HepG2 (cell line): ENCODE measurements at regions not wholly inside any gene's neighbourhood (a gene's known extent, or its start where the extent isn't known, plus 50 kb on each side); places are given as distances from the start of the nearest gene placed in this dataset.

Experiments
- ATAC-seq: fragments of 200-7000 bp; cut with Tn5 transposase; 3 replicates; pipeline ENCODE4 v1.9.1; 2020; ENCODE audit warnings: mild to moderate bottlenecking, moderate library complexity
- BruUV-seq: library from RNA; stranded (reverse); fragments of 400-500 nt; replicated peaks from 2 replicates; lab custom pipeline; 2021; lab: Mats Ljungman, UMichigan
- CTCF ChIA-PET: fragments of 300-600 bp; formaldehyde crosslinking; extraction: SDS; loops from one replicate; lab custom pipeline; 2021; ENCODE audit warnings: low total read pairs, inconsistent platforms, low intra/inter-chr PET ratio; lab: Yijun Ruan, JAX
- POLR2A ChIA-PET: fragments of 350-600 bp; sonication (Branson Sonifier 250); formaldehyde crosslinking; loops from one replicate; lab custom pipeline; 2020; ENCODE audit warnings: antibody characterized with exemption, inconsistent platforms; lab: Yijun Ruan, JAX
- DNase-seq: peaks from one replicate; pipeline ENCODE4 v3.0.0-alpha.2; 2015; ENCODE audit warnings: low spot score
- FAIRE-seq: peaks from 3 replicates; lab custom pipeline; 2011; peaks lifted over from hg19 to GRCh38; lab: Jason Lieb, UNC
- H2AFZ ChIP-seq: one replicate; pipeline ENCODE4 v1.6.1; 2011; ENCODE audit warnings: low read length, inconsistent platforms
- H3K27ac ChIP-seq: fragments of 300-600 bp; 3 replicates; pipeline ENCODE4 v1.8.0; 2011; ENCODE audit warnings: mixed run types, mild to moderate bottlenecking, mixed read lengths, low read length, inconsistent platforms; ENCODE audit not compliant: insufficient read depth; ENCODE audit errors: extremely low read length
- H3K27me3 ChIP-seq, 2 experiments: fragments of 200-600 bp in 1 of 2; 2 replicates in 1 of 2; 3 replicates in 1 of 2; pipeline versions ENCODE4 v1.6.0 to v1.8.0; 2011; ENCODE audit warnings: low read length in 2 of 2, mild to moderate bottlenecking in 2 of 2, moderate library complexity in 2 of 2, inconsistent platforms in 1 of 2; ENCODE audit not compliant: insufficient read depth in 2 of 2, control insufficient read depth in 1 of 2
- H3K36me3 ChIP-seq, 2 experiments: fragments of 200-600 bp in 1 of 2; replicated peaks in 1 of 2; 2 replicates in 1 of 2; 3 replicates in 1 of 2; pipeline versions ENCODE4 v1.5.1 to v1.8.0; 2011; ENCODE audit warnings: low read length in 2 of 2, inconsistent platforms in 1 of 2; ENCODE audit not compliant: insufficient read depth in 2 of 2, control insufficient read depth in 1 of 2
- H3K4me1 ChIP-seq: 2 replicates; pipeline ENCODE4 v1.5.1; 2012; ENCODE audit warnings: low read length, inconsistent platforms; ENCODE audit not compliant: insufficient read depth
- H3K4me2 ChIP-seq: 2 replicates; pipeline ENCODE4 v1.6.0; 2011; ENCODE audit warnings: low read depth, low read length, inconsistent platforms
- H3K4me3 ChIP-seq, 3 experiments: fragments of 200-600 bp in 1 of 3; sonication (generic), shearing (Covaris generic) in 1 of 3; replicated peaks in 1 of 3; 2 replicates each; pipeline ENCODE4 v1.5.1; 2011 to 2016; ENCODE audit warnings: low read length in 3 of 3, inconsistent platforms in 2 of 3, low read depth in 2 of 3, mild to moderate bottlenecking in 2 of 3, control low read depth in 1 of 3, mixed read lengths in 1 of 3; ENCODE audit not compliant: insufficient read depth in 1 of 3
- H3K79me2 ChIP-seq: one replicate; pipeline ENCODE4 v1.6.1; 2011; ENCODE audit warnings: low read length, inconsistent platforms; ENCODE audit not compliant: insufficient read depth
- H3K9ac ChIP-seq: 2 replicates; pipeline ENCODE4 v1.6.0; 2011; ENCODE audit warnings: mild to moderate bottlenecking, low read depth, low read length, inconsistent platforms; ENCODE audit not compliant: insufficient read depth
- H3K9me3 ChIP-seq: 2 replicates; pipeline ENCODE4 v1.5.1; 2012; ENCODE audit warnings: mild to moderate bottlenecking, low read length
- H4K20me1 ChIP-seq: 2 replicates; pipeline ENCODE4 v1.6.0; 2011; ENCODE audit warnings: inconsistent platforms, mild to moderate bottlenecking, low read length, moderate library complexity; ENCODE audit not compliant: insufficient read depth
- BRF2 ChIP-seq: sonication (generic); formaldehyde crosslinking; IDR thresholded peaks from 2 replicates; pipeline ENCODE4 v1.8.1; 2022; ENCODE audit warnings: mild to moderate bottlenecking, missing genetic modification reagents
- DBP ChIP-seq: sonication (generic); formaldehyde crosslinking; IDR thresholded peaks from 2 replicates; pipeline ENCODE4 v1.4.0; 2020; ENCODE audit warnings: missing genetic modification reagents; ENCODE audit errors: not compliant biosample characterization
- DNMT3B ChIP-seq: conservative IDR thresholded peaks from 2 replicates; pipeline ENCODE4 v1.6.1; 2016; ENCODE audit warnings: missing biosample characterization, control low read depth
- ELF4 ChIP-seq: sonication (generic); formaldehyde crosslinking; IDR thresholded peaks from 2 replicates; pipeline ENCODE4 v1.5.0; 2020; ENCODE audit warnings: missing genetic modification reagents, mild to moderate bottlenecking, moderate library complexity, borderline replicate concordance
- EP300 ChIP-seq, 3 experiments: sonication (generic) in 1 of 3; formaldehyde crosslinking in 1 of 3; IDR thresholded peaks; 2 replicates each; pipeline versions ENCODE4 v1.5.1 to v1.6.1; 2011 to 2020; ENCODE audit warnings: low read depth in 2 of 3, low read length in 2 of 3, borderline replicate concordance in 1 of 3, improper control_type of control experiment in 1 of 3, mild to moderate bottlenecking in 1 of 3, missing genetic modification reagents in 1 of 3, moderate library complexity in 1 of 3
- HNRNPL ChIP-seq: fragments of 200-400 bp; formaldehyde crosslinking; IDR thresholded peaks from 2 replicates; pipeline ENCODE4 v1.6.1; 2017; ENCODE audit warnings: mild to moderate bottlenecking, low read depth, low read length
- MXD1 ChIP-seq: sonication (generic); formaldehyde crosslinking; IDR thresholded peaks from 2 replicates; pipeline ENCODE4 v1.4.0; 2020; ENCODE audit warnings: mild to moderate bottlenecking, missing genetic modification reagents
- NFKBIZ ChIP-seq: IDR thresholded peaks from 2 replicates; pipeline ENCODE4 v1.6.1; 2018; ENCODE audit warnings: missing genetic modification reagents, missing compliant biosample characterization
- PHF8 ChIP-seq: sonication (generic); formaldehyde crosslinking; IDR thresholded peaks from 2 replicates; pipeline ENCODE4 v1.5.0; 2020; ENCODE audit warnings: missing genetic modification reagents
- RNF2 ChIP-seq: fragments of 450-650 bp; conservative IDR thresholded peaks from 2 replicates; pipeline ENCODE4 v1.6.1; 2016; ENCODE audit warnings: low read depth
- SMARCE1 ChIP-seq: fragments of 450-650 bp; IDR thresholded peaks from 2 replicates; pipeline ENCODE4 v1.6.1; 2017; ENCODE audit warnings: borderline replicate concordance
- TRIM24 ChIP-seq: sonication (generic); formaldehyde crosslinking; IDR thresholded peaks from 2 replicates; pipeline ENCODE4 v1.8.0; 2022; ENCODE audit warnings: mild to moderate bottlenecking, missing genetic modification reagents
- ZFP36 ChIP-seq: fragments of 150-350 bp; IDR thresholded peaks from 2 replicates; pipeline ENCODE4 v1.6.1; 2018; ENCODE audit warnings: borderline replicate concordance, low read length, low read depth; ENCODE audit not compliant: partially characterized antibody
- ZNF280B ChIP-seq: sonication (generic); formaldehyde crosslinking; IDR thresholded peaks from 2 replicates; pipeline ENCODE4 v1.5.0; 2020; ENCODE audit warnings: missing genetic modification reagents, mild to moderate bottlenecking, borderline replicate concordance
- WGBS: methylation state at CpG from one replicate; pipeline ENCODE4 v1.1.6; 2017; ENCODE audit warnings: low lambda C conversion rate; 5-methylcytosine and 5-hydroxymethylcytosine counted together
- in situ Hi-C: cut with HindIII; loops from 2 replicates; pipeline ENCODE4 v1.10.0; 2017; ENCODE audit warnings: low pct_unique_long_range_greater_than_20kb; ENCODE audit not compliant: extremely low pct_ligation_motif_present
- intact Hi-C: fragments of 100-400 bp; cut with micrococcal nuclease; formaldehyde crosslinking; loops from one replicate; pipeline ENCODE4 v1.10.0; 2022; ENCODE audit not compliant: unreplicated experiment

GRCh38 chr6:3577517-3577916, 120.7 kb upstream of the SLC22A23 start:
- in situ Hi-C loops (no loop called here), intact Hi-C loops (no loop called here)
- no peak overlapping the region for H3K4me3 ChIP-seq
- no peaks in the 10 kb centered on the region for H3K4me1 ChIP-seq
- H3K36me3 ChIP-seq: no peaks in the 10 kb centered on the region
- CTCF ChIA-PET: no interaction called here
- H3K9me3 ChIP-seq: no peaks in the 10 kb centered on the region
- POLR2A ChIA-PET: no interaction called here
- DNase-seq: no peak
- no peak for TF ChIP-seq TRIM24 (CRISPR knock-in tag)
- TF ChIP-seq PHF8: no peak
- TF ChIP-seq NFKBIZ (CRISPR knock-in tag): no peak
- TF ChIP-seq DNMT3B (CRISPR knock-in tag): no peak
- TF ChIP-seq MXD1 (CRISPR knock-in tag): no peak
- TF ChIP-seq BRF2 (CRISPR knock-in tag): no peak
- no peak for TF ChIP-seq ZFP36
- TF ChIP-seq EP300 (IDR thresholded peaks at IDR 0.05; ENCODE audit: low read depth in 2 of 2, low read length in 2 of 2): no peak
- no peak for TF ChIP-seq EP300 (CRISPR knock-in tag; IDR thresholded peaks at IDR 0.05; ENCODE audit: borderline replicate concordance)
- TF ChIP-seq ZNF280B (CRISPR knock-in tag): no peak
- no peak for TF ChIP-seq RNF2
- TF ChIP-seq SMARCE1: no peak
- no peak for TF ChIP-seq ELF4
- no peak for TF ChIP-seq HNRNPL
- TF ChIP-seq DBP (CRISPR knock-in tag): no peak
- peaks cover 3 to 51% of the 10 kb centered on the region in 2 experiments; a peak in 4 of 5 replicates for H3K27me3 ChIP-seq
- no peaks in the 10 kb centered on the region for H4K20me1 ChIP-seq
- H3K4me2 ChIP-seq: no peak overlapping the region
- 35% methylated on average over 7 of the region's 7 CpGs for WGBS
- ATAC-seq: no peak
- no peaks in the 10 kb centered on the region for H3K79me2 ChIP-seq
- no TSS peak for BruUV-seq
- no peak overlapping the region for H2AFZ ChIP-seq
- FAIRE-seq: no peak
- H3K9ac ChIP-seq: no peak overlapping the region
- no peak overlapping the region for H3K27ac ChIP-seq
